ENCODE measurements at regions not wholly inside any gene's neighbourhood (a gene's known extent, or its start where the extent isn't known, plus 50 kb on each side); places are given as distances from the start of the nearest gene placed in this dataset.
"Not testable (repeated sequence)": the region's sequence is repeated elsewhere in the genome, so short reads cannot be mapped to it uniquely, and the experiment has no call there.

- no peak for DNase-seq
These were observed 91.2 kb upstream of the MPP7 start for GRCh38 chr10:28393956-28394568.

- no peak for DNase-seq
These were observed 93.5 kb upstream of the MPP7 start for GRCh38 chr10:28396331-28396730.

GRCh38 chr10:28397229-28397628 is 94.4 kb upstream of the MPP7 start:
- no peak for DNase-seq

GRCh38 chr10:28400176-28400575 is 97.3 kb upstream of the MPP7 start:
- DNase-seq = no peak

- DNase-seq = no peak
These were observed 97.8 kb upstream of the MPP7 start for GRCh38 chr10:28400681-28401080.

- DNase-seq = not testable (repeated sequence)
These were observed 99.8 kb upstream of the MPP7 start for GRCh38 chr10:28402611-28403073.

GRCh38 chr10:28403090-28403489 is 100.2 kb upstream of the MPP7 start:
- no peak for DNase-seq

GRCh38 chr10:28408237-28408777 is 105.4 kb upstream of the MPP7 start:
- no peak for DNase-seq

- DNase-seq = no peak
These were observed 107.7 kb upstream of the MPP7 start for GRCh38 chr10:28410420-28411135.

- no peak for DNase-seq
These were observed 108.2 kb upstream of the MPP7 start for GRCh38 chr10:28411136-28411460.

- DNase-seq = no peak
These were observed 108.8 kb upstream of the MPP7 start for GRCh38 chr10:28411648-28412047.

GRCh38 chr10:28418069-28418468 is 114.8 kb upstream of the WAC start:
- no peak for DNase-seq

GRCh38 chr10:28425422-28425821 is 107.5 kb upstream of the WAC start:
- no peak for DNase-seq

GRCh38 chr10:28426392-28427159 is 106.3 kb upstream of the WAC start:
- no peak for DNase-seq

GRCh38 chr10:28427376-28427775 is 105.5 kb upstream of the WAC start:
- no peak for DNase-seq

- DNase-seq = no peak
These were observed 103.9 kb upstream of the WAC start for GRCh38 chr10:28429045-28429444.

- DNase-seq = no peak
These were observed 103.2 kb upstream of the WAC start for GRCh38 chr10:28429573-28430216.

GRCh38 chr10:28431139-28431538 is 101.8 kb upstream of the WAC start:
- no peak for DNase-seq

- DNase-seq = peak; percentile 23
These were observed 100.7 kb upstream of the WAC start for GRCh38 chr10:28432210-28432676.

GRCh38 chr10:28434063-28434462 is 98.9 kb upstream of the WAC start:
- DNase-seq = no peak

GRCh38 chr10:28442403-28442802 is 90.5 kb upstream of the WAC start:
- DNase-seq = no peak

- DNase-seq = no peak
These were observed 88.9 kb upstream of the WAC start for GRCh38 chr10:28444031-28444430.

- DNase-seq = no peak
These were observed 87.4 kb upstream of the WAC start for GRCh38 chr10:28445516-28445915.
